Renal cortical epithelial cell (primary cell): ENCODE measurements at regions not wholly inside any gene's neighbourhood (a gene's known extent, or its start where the extent isn't known, plus 50 kb on each side); places are given as distances from the start of the nearest gene placed in this dataset.
"Not testable (repeated sequence)": the region's sequence is repeated elsewhere in the genome, so short reads cannot be mapped to it uniquely, and the experiment has no call there.

Experiments used
- DNase-seq: peaks from one replicate; pipeline ENCODE4 v3.0.0-alpha.2; 2011; ENCODE audit warnings: low read depth

GRCh38 chr9:102174202-102174601 is 435.8 kb upstream of the GRIN3A start:
- not testable (repeated sequence) for DNase-seq

- DNase-seq = no peak
Observed at GRCh38 chr9:102164247-102164646, 425.8 kb upstream of the GRIN3A start.

DNA sequence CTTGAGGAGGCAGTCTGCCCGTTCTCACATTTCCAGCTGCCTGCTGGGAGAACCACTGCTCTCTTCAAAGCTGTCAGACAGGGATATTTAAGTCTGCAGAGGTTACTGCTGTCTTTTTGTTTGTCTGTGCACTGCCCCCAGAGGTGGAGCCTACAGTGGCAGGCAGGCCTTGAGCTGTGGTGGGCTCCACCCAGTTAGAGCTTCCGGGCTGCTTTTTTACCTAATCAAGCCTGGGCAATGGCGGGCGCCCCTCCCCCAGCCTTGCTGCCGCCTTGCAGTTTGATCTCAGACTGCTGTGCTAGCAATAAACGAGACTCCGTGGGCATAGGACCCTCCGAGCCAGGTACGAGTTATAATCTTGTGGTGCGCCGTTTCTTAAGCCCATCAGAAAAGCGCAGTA is 414.6 kb upstream of the GRIN3A start:
- DNase-seq = not testable (repeated sequence)

GRCh38 chr9:102135768-102136167 is 397.3 kb upstream of the GRIN3A start:
- no peak for DNase-seq

DNA sequence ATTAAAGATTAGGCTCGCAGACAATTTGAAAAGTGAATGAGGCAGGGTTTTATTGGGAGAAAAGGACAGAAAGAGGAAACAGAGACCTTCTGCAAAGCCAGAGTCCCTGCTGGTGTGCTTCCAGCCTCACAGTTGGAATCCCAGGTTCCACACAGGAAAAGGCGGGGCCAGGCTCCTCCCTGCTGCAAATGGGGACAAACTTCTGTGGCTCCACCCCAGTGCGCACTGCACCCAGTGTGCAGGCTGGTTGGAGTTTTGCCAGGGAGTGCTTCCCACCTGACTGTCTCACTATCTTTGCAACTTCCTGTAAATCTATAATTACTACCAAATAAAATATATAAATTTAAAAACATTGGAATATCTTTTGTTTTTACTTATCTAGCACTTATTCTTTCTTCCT is 386.0 kb upstream of the GRIN3A start:
- no peak for DNase-seq

DNA sequence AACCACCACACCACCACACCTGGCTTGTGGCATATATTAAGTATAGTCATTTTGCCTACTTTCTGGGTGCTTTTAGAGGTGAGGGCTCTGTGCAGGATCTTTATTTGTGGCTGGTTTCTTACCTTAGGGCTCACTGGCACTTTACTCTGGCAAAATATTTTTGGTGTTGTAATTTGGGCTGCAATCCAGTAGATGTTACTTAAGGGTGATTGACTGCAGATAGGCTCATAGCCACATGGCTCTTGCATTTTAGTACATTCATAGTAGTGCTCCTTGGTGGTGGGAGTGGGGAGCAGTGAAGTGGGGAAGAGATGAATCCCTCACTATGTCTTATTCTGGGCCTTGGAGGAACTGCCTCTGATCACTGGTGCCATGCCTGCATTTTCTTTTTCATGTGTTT is 376.1 kb upstream of the GRIN3A start:
- DNase-seq = no peak

DNA sequence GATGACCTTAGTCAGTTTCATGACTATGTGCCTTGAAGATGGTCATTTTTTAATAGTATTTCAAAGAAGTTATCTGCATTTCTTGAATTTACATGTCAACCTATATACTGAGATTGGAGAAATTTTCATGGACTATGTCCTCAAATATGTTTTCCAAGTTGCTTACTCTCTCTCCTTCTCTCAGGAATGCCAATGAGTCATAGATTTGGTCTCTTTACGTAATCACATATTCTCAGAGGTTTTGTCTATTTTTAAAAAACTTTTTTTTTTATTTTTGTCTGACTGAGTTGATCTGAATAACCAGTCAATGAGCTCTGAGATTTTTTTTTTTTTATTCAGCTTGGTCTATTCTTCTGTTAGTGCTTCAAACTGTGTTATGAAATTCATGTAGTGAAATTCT is 374.7 kb upstream of the GRIN3A start:
- DNase-seq = no peak

DNA sequence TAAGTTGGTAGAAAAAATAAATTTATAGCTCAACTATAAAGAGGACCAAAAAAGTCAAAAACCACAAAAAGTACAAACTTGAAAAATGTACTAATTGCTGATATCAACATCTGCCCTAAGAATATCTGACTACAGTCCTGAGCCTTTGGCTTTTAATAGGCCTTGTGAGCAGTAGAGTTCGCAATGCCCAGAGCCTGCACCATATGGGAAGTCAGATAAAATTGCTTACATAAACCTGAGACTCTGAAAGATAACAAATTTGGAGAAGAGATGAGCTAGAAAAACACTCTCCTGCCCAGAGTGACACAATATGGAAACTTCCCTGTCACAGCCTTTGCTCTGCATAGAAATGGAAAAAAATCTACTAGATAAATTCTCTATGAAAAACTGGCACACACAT is 368.0 kb upstream of the GRIN3A start:
- no peak for DNase-seq

GRCh38 chr9:102101723-102102122 is 363.3 kb upstream of the GRIN3A start:
- no peak for DNase-seq

- DNase-seq = no peak
Observed at GRCh38 chr9:102087141-102087540, 348.7 kb upstream of the GRIN3A start.

GRCh38 chr9:102085548-102085947 is 347.1 kb upstream of the GRIN3A start:
- no peak for DNase-seq

DNA sequence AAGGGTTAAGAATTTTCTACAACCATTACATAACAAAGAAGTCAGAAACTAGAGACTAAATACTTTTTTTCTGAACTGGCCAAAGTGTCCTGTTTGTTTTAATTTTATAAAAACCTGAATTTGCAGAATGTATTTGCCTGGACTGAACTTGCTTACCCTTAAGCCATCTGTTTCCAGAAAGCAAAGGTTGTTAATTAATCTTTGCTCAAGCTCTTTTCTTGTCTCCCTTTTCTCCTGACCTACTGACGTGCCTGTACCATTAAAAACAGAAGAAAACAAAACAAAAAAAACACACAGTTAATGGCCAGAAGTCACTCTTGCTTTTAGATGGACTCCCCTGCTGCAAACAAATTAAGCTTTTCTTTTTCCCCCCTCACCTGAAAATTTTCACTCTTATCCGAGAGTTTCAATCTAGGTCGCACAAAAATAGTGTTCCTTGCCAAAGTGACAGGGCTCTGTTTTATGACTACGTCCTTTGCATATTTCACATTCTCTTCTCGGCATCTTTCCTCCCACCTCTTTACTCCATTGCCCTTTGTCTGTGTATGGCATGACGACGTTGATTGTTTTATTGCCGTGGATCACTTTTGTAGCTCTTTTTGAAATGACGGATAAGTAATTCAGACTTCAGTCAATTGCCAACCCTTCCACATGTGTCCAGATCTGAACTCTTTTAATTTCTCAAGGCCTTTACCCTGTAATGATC is 333.8 kb upstream of the GRIN3A start:
- peak; percentile 16 for DNase-seq

GRCh38 chr9:102069969-102070368 is 331.5 kb upstream of the GRIN3A start:
- DNase-seq = peak; percentile 79

DNA sequence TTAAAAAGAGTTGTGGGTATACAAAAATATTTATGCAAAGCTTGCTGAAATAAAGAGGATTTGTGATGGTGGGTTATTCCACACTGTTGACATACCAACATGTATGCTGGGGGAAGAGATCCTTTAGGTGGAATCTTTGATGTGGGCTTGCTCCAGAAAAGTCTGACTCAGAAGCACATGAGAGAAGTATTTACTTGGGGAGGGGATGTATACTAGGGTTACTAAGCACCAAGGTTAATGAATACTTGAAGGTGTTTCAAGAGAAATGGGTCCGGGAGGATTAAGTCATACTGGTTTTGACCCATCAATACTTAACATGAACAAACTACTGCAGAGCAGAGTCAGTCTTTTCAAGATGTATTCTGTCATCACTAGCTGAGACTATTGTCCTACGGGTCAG is 316.4 kb upstream of the GRIN3A start:
- peak; percentile 72 for DNase-seq

GRCh38 chr9:102049586-102050246 is 311.3 kb upstream of the GRIN3A start:
- DNase-seq = no peak

- no peak for DNase-seq
Observed at GRCh38 chr9:102047549-102047948, 309.1 kb upstream of the GRIN3A start.

- DNase-seq = no peak
Observed at GRCh38 chr9:102044133-102044532, 305.7 kb upstream of the GRIN3A start.

GRCh38 chr9:102038006-102038405 is 299.6 kb upstream of the GRIN3A start:
- DNase-seq = no peak

GRCh38 chr9:102035929-102036328 is 297.5 kb upstream of the GRIN3A start:
- peak; percentile 2 for DNase-seq

DNA sequence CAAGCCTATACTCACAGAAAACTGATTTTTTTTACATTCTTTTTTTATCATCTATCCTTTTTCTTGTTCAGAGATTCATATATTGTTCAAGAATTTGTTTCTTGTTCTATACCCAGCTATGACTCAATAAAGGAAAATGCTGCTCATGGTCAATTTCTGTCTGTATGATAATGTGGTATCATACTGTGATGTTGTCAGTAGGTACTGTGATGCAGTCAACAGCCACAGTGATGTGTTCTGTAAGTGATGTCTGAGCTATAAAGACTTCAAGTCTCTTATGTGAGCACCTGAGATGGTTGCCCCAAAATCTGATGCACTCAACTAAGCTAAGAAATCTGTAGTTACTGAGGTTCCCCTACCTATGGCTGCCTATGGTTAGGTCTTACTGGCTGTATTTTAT is 294.2 kb upstream of the GRIN3A start:
- DNase-seq = no peak

DNA sequence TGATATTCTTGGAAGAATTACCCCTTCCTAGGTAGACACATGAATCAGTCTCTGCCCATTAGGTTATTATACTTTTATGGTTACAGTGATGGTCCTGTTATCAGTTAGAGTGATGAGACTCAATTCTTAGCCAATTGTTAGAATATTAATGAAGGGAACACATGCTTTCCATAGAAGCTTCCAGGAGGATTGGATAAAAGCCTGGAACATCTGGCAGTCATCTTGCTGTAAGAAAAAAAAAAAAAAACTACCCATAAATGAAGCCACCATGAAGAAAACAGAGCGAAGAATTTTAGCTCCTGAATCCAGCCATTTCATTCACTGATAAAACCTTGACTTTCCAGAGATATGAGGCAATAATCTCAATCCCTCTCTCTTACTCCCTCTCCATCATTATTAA is 262.5 kb upstream of the GRIN3A start:
- no peak for DNase-seq

- DNase-seq = peak; percentile 35
Observed at GRCh38 chr9:101999441-101999840, 261.0 kb upstream of the GRIN3A start.

DNA sequence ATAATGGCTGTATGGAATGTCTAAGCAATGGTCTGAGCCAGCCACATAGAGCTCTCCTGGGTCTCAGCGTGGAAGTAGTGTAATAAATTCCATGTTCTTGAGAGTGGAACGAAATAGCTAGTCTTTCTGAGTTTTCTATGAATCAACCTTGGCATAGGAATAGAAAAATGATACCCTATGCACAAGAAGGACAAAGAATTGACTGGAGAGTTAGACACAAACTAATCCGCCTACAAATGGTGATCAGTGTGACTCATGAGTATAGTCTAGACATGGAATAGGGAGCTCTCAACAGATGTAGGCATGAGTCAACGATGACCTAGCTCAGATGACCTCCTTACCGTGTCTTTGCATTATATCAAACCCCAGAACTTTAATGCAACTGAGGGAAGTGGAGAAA is 256.8 kb upstream of the GRIN3A start:
- DNase-seq = peak; percentile 78

DNA sequence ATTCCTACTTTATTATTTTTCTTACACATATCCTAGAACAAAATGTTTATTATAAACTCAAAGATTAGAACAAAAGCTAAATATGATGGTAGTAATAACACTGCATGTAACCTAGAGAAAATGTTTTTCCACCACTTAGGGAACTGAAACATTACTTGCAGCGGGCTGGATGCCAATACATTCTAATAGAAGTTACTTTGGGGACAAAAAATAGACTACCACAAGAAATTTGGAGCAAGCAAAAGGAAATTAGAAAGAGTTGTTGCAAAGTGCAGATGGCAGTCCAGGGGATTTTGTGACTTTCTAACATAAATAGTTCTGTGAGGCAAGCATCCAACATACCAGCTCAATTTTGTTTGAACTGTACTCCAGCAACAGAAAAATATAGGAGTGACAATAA is 255.3 kb upstream of the GRIN3A start:
- no peak for DNase-seq
